Tibial artery (tissue), 4 donors: ENCODE measurements at regions not wholly inside any gene's neighbourhood (a gene's known extent, or its start where the extent isn't known, plus 50 kb on each side); places are given as distances from the start of the nearest gene placed in this dataset.

Experiments
- DNase-seq, 2 donors: peaks; one replicate each; pipeline ENCODE4 v3.0.0-alpha.2; 2019
- H3K27ac ChIP-seq, 2 donors: fragments of 200-600 bp; sonication (generic) in 1 of 2; 1 replicate in 1 of 2; 2 replicates in 1 of 2; pipeline ENCODE4 v1.5.1; 2018 to 2019; ENCODE audit warnings: mild to moderate bottlenecking in 1 of 2
- H3K27me3 ChIP-seq, 2 donors: fragments of 200-600 bp; sonication (generic) in 1 of 2; one replicate each; pipeline versions ENCODE4 v1.5.1 to v1.6.0; 2016 to 2019
- H3K36me3 ChIP-seq, 3 donors: fragments of 200-600 bp; sonication (generic) in 2 of 3; one replicate each; pipeline ENCODE4 v1.5.1; 2016 to 2019; ENCODE audit warnings: mild to moderate bottlenecking in 2 of 3
- H3K4me1 ChIP-seq, 4 donors: fragments of 200-600 bp; sonication (generic) in 2 of 4; 1 replicate in 3 of 4; 2 replicates in 1 of 4; pipeline ENCODE4 v1.5.1; 2016 to 2019
- H3K4me3 ChIP-seq, 2 donors: fragments of 200-600 bp; sonication (generic) in 1 of 2; 1 replicate in 1 of 2; 2 replicates in 1 of 2; pipeline ENCODE4 v1.5.1; 2018 to 2019; ENCODE audit warnings: mild to moderate bottlenecking in 2 of 2
- H3K9me3 ChIP-seq, 3 donors: fragments of 200-600 bp; sonication (generic) in 1 of 3; one replicate each; pipeline ENCODE4 v1.5.1; 2016 to 2019
- intact Hi-C: fragments of 100-400 bp; cut with DNase I; formaldehyde crosslinking; loops from one replicate; pipeline ENCODE4 v1.15.0; 2023; ENCODE audit warnings: low total_unique reads
- TF ChIP-seq, protein P1 (sequence below), 2 experiments: fragments of 200-600 bp in 1 of 2; fragments of 450-650 bp in 1 of 2; IDR thresholded peaks; one replicate each; pipeline ENCODE4 v1.5.1; 2017 to 2019; ENCODE audit warnings: antibody characterized with exemption in 2 of 2, mild to moderate bottlenecking in 1 of 2, moderate library complexity in 1 of 2

DNA sequence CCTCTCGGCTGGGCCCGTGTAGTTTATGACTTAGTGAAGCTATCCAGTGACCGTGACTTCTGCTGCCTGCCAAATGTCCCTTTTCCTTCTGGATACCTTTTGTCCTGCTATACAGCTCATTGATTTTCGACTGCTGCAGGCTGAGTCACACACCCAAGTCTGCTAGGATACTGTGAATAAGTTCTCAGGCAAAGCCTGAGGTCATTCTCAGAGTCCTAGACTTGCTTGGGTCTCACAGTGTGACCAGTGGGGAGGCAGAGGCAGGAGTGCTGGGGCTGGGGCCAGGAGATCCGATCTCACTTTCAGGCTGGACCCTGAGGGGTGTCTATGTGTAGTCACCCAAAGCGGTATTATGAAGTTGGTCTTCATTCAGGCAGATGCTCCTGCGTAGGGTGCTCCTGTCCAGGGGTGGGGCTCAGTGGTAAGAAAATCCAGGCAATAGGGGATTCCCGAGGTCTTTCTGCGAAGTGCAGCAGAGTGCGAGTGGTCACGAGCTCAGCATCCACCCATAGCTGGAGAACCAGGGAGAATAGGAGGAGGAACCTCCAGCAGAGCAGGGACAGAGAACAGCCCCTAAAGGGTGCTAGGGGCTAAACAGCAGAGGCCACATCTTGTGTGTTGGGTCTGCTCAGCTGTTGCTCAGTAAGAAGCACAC lies 268.6 kb upstream of the NCKAP5 start:
- no peak overlapping the region for H3K27ac ChIP-seq
- no peak overlapping the region for H3K4me3 ChIP-seq
- TF ChIP-seq, protein P1, sequence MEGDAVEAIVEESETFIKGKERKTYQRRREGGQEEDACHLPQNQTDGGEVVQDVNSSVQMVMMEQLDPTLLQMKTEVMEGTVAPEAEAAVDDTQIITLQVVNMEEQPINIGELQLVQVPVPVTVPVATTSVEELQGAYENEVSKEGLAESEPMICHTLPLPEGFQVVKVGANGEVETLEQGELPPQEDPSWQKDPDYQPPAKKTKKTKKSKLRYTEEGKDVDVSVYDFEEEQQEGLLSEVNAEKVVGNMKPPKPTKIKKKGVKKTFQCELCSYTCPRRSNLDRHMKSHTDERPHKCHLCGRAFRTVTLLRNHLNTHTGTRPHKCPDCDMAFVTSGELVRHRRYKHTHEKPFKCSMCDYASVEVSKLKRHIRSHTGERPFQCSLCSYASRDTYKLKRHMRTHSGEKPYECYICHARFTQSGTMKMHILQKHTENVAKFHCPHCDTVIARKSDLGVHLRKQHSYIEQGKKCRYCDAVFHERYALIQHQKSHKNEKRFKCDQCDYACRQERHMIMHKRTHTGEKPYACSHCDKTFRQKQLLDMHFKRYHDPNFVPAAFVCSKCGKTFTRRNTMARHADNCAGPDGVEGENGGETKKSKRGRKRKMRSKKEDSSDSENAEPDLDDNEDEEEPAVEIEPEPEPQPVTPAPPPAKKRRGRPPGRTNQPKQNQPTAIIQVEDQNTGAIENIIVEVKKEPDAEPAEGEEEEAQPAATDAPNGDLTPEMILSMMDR (IDR thresholded peaks at IDR 0.05): no peak
- DNase-seq: no peak
- peaks cover 0 to 8% (median 4%) of the 10 kb centered on the region in 4 donors for H3K4me1 ChIP-seq
- no peaks in the 10 kb centered on the region for H3K36me3 ChIP-seq
- no peaks in the 10 kb centered on the region for H3K27me3 ChIP-seq
- H3K9me3 ChIP-seq: no peaks in the 10 kb centered on the region
- intact Hi-C loops: no loop called here

DNA sequence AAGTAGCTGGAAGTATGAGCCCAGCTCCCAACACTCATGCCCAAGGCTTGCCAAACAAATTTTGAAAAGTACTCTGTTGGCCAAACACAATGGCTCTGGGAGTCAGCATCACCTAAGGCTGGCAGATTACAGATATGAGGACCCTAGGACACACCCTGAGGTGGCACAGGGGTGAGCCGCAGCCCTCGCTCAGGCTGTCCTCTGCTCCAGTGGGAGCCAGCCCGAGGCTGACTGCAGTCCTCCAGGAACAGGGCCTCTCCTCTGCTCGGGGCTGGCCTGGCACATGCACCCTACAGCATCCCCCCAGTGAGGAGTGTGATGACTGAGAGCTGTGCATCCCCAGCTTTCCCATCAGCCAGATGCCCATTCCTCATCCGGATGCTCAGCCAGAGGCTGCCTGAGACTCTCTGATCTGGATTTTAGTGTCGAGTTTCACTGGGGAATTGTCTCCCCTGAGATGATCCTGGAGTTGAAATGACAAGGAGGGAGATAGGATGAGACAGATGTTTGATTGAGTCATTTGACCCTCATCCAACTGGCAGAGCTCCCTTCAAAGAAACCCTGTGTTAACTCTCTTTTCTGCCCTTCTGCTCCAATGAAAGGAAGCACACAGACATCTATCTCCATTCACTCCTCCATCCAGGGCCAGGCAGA lies 269.3 kb upstream of the NCKAP5 start:
- H3K4me3 ChIP-seq: no peak overlapping the region
- H3K4me1 ChIP-seq: peaks cover 0 to 13% (median 4%) of the 10 kb centered on the region in 4 donors
- intact Hi-C loops: no loop called here
- no peak for DNase-seq
- no peaks in the 10 kb centered on the region for H3K27me3 ChIP-seq
- no peaks in the 10 kb centered on the region for H3K9me3 ChIP-seq
- no peak overlapping the region for H3K27ac ChIP-seq
- H3K36me3 ChIP-seq: no peaks in the 10 kb centered on the region
- TF ChIP-seq, protein P1 (IDR thresholded peaks at IDR 0.05): no peak

DNA sequence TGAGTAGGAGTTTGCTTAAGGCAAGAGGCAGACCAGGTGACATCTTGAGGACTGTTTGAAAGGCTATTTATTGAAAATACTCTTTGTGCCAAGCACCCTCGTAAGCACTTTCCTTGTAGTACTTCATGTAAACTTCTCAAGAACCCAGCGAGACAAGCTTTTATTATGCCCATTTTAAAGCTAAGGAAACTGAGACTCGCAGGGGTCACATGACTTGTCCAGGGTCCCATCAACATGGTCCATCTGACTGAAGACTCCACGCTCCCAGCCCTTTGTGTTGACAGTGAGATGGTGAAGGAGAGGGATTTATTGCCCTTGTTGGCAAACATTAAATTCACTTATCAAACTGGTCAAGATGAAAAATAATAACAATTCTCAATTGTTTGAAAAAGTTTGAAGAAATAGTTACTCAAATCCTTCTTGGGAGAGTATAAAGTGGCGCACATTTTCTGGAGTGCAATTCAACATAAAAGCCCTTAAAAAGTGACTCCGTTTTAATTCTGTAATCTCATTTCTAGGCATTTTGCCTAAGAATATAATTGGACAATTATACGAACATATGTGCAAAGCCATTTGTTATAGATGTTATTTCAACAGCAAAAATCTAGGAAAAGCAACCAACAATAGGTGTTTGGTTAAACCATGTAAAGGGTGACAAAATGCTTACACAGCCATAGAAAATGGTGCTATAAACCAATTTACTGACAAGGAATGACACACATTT lies 270.5 kb upstream of the NCKAP5 start:
- intact Hi-C loops: no loop called here
- no peak for DNase-seq
- Histone ChIP-seq H3K4me1 (peaks cover 0 to 17% (median 4%) of the 10 kb centered on the region in 4 donors), H3K9me3 (no peaks in the 10 kb centered on the region), H3K4me3 (no peak overlapping the region), H3K27ac (no peak overlapping the region), H3K36me3 (no peaks in the 10 kb centered on the region), H3K27me3 (no peaks in the 10 kb centered on the region)
- TF ChIP-seq, protein P1 (IDR thresholded peaks at IDR 0.05): no peak

DNA sequence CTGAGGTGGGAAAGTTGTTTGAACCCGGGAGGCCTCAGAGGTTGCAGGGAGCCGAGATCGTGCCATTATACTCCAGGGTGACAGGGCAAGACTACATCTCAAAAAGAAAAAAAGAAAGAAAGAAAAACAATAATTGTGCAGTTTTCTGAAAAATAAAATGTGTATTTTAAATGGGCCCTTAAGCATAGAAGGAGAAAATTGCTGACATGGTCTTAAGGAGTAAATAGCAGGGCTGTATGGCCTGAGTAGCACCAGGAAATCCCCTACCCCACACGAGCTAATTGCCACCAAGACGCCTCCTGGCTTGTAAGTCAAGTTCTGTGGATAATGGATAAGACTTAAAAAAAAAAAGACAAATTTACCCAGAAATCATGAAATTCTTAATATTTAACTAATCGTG lies 271.4 kb upstream of the NCKAP5 start:
- intact Hi-C loops: no loop called here
- Histone ChIP-seq H3K4me3 (no peak overlapping the region), H3K4me1 (peaks cover 0 to 17% (median 4%) of the 10 kb centered on the region in 4 donors), H3K27ac (no peak overlapping the region), H3K27me3 (no peaks in the 10 kb centered on the region), H3K9me3 (no peaks in the 10 kb centered on the region), H3K36me3 (no peaks in the 10 kb centered on the region)
- TF ChIP-seq, protein P1 (IDR thresholded peaks at IDR 0.05): no peak
- DNase-seq: no peak

DNA sequence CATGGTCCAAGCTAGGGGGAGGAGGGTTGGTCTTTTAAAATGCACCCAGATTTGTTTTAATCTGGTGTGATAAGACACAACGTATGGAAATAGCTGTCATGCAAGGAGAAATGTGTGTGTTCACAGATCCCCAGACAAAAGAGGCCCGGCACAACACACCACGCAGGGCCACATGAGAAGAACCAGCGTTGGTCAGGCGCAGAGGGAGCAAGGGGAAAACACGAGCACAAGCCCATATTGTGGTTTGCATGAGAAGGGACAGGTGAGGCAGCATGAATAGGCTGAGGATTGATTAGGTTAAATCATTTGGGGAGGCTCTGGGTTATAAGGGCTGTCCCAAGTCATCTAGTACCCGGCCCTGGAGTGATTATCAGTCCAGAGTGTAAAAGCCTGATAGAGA lies 272.5 kb upstream of the NCKAP5 start:
- H3K36me3 ChIP-seq: no peaks in the 10 kb centered on the region
- no peak overlapping the region for H3K4me3 ChIP-seq
- H3K27me3 ChIP-seq: peaks cover 0 to 6% of the 10 kb centered on the region in 2 donors
- H3K27ac ChIP-seq: no peak overlapping the region
- no peak for DNase-seq
- TF ChIP-seq, protein P1 (IDR thresholded peaks at IDR 0.05): no peak
- H3K9me3 ChIP-seq: no peaks in the 10 kb centered on the region
- intact Hi-C loops: no loop called here
- peaks cover 0 to 17% (median 4%) of the 10 kb centered on the region in 4 donors for H3K4me1 ChIP-seq
